LNCAP (cell line): ENCODE measurements at regions not wholly inside any gene's neighbourhood (a gene's known extent, or its start where the extent isn't known, plus 50 kb on each side); places are given as distances from the start of the nearest gene placed in this dataset.

Experiments
- TF ChIP-seq, protein P1 (sequence below): fragments of 450-650 bp; IDR thresholded peaks from 2 replicates; pipeline ENCODE4 v1.5.1; 2017; ENCODE audit warnings: mild to moderate bottlenecking

DNA sequence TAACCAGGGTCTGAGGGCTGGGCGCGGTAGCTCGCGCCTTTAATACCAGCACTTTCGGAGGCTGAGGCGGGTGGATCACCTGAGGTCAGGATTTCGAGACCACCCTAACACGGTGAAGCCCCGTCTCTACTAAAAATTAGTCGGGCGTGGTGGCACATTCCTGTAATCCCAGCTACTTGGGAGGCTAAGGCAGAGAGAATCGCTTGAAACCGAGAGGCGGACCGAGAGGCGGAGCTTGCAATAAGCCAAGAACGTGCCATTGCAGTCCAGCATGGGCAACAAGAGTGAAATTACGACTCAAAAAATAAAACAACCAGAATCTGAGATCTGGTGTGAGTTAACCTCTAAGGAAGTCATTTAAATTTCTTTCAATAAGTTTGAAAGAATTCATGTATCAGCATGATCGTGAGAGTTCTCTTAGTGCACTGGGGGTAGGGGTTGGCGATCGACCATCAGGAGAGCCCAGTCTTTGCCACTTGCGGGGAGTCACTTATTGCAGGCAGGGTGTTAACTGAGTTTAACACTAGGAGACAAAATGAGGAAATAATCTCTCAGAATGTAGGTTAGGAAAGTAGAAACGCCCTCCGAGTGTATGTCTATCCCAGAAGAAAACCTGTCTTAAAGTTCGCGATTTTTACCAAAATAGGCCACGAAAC, 206.5 kb upstream of the ZNF184 start:
- TF ChIP-seq, protein P1, sequence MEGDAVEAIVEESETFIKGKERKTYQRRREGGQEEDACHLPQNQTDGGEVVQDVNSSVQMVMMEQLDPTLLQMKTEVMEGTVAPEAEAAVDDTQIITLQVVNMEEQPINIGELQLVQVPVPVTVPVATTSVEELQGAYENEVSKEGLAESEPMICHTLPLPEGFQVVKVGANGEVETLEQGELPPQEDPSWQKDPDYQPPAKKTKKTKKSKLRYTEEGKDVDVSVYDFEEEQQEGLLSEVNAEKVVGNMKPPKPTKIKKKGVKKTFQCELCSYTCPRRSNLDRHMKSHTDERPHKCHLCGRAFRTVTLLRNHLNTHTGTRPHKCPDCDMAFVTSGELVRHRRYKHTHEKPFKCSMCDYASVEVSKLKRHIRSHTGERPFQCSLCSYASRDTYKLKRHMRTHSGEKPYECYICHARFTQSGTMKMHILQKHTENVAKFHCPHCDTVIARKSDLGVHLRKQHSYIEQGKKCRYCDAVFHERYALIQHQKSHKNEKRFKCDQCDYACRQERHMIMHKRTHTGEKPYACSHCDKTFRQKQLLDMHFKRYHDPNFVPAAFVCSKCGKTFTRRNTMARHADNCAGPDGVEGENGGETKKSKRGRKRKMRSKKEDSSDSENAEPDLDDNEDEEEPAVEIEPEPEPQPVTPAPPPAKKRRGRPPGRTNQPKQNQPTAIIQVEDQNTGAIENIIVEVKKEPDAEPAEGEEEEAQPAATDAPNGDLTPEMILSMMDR, result no peak

DNA sequence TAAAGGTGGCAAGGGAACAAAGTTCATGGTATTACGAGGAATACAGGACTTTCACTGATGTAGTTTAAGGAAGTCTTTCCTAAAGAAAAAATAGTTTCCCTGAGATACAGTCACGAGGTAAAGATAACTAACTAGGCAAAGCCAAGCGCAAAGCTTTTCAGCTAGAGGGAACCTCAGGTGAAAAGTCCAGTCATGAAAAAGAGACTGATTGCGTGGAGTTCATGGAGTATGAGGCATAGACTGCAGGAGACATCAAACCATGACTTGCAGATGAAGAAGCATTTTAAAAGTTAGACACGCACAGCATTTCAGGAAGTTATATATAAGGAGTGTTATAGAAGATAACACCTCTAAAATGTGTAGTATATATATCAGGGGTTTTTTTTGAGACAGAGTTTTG, 205.6 kb upstream of the ZNF184 start:
- TF ChIP-seq, protein P1, result no peak

DNA sequence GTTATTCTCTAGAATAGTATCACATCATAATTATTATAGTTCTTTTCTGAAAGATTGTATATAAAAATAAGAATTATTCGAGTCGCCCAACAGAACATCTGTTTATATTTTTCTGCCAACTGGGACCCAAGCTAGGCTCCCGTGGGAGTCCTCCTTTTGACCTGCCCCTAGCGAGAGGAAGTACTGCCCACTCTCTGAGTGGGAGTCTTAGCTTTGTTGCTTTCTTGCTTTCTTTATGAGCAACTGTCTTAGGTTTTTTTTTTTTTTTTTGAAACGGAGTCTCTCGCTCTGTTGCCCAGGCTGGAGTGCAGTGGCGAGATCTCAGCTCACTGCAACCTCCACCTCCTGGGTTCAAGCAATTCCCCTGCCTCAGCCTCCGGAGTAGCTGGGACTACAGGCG, 202.0 kb upstream of the ZNF184 start:
- TF ChIP-seq, protein P1, result no peak

DNA sequence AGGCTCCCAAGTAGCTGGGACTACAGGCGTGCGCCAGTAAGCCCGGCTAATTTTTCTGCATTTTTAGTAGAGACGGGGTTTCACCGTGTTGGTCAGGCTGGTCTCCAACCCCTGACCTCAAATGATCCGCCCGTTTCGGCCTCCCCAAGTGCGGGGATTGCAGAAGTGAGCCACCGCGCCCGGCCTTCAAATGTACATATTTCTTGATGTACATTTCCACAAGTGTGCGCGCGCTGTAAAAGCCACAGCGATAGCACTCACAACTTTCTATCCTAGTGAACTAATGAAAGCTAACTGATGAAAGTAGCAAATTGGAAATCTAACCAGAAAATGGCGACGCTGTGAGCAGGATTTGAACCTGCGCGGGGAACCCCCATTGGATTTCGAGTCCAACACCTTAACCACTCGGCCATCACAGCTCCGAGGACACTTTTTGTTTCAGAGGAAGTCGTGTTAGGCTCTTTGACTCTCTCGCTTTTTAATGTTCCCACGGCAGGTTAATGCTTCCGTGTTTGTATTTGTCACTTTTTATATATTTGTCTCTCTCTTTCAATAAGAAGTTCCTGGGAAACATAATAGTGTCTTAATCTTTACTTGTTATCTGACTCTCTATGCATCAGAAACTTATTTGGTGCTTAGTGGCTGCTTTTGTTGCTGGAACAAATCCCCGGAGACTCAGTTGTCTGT, 199.4 kb upstream of the ZNF184 start:
- TF ChIP-seq, protein P1, result no peak

DNA sequence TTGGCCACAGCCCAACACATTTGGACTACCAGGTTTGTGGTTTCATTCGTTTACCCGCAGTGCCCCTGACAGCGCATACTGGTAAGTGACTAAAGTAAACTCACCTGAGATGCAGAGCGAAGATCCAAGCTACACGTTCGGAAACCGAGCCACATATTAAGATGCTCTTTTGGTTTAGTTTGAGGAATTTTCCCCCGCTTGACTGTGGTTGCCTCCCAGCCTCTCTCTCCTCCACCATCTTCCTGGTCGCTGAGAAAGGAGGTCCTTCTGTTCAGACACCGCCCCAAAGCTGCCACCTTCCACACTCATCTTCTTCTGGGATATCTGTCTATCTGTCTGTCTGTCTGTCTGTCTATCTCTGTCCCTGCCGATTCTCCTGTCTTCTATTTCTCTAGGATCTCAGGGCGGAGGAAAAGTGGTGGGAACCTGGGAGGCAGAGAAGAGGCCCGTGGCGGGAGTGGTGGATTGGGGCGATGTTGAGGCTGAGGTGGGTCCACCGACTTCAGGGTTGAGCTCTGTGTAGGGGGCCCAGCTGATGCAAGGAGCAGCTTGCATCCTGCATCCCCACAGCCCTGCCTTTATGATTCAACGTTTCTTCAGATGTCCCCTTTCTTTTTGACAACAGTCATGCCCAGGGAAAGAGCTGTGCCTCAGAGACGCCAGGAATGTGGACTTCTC, 196.9 kb upstream of the ZNF184 start:
- TF ChIP-seq, protein P1, result no peak

DNA sequence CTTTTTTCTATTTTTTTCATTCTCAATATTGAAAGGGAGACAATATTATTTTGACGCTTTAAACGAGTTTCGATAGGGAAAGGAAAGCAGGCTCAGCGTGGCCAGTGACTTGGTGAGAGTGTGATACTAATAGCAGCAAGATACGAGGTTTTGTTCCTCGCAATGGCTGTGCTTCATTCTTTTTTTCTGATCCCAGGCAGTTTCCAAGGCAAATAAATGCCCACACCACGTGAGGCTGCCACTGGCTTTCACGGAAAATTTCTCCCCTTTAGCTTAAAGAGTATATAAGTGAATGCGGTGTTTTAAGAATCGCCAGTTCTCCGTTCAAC, 196.4 kb upstream of the ZNF184 start:
- TF ChIP-seq, protein P1, result no peak

DNA sequence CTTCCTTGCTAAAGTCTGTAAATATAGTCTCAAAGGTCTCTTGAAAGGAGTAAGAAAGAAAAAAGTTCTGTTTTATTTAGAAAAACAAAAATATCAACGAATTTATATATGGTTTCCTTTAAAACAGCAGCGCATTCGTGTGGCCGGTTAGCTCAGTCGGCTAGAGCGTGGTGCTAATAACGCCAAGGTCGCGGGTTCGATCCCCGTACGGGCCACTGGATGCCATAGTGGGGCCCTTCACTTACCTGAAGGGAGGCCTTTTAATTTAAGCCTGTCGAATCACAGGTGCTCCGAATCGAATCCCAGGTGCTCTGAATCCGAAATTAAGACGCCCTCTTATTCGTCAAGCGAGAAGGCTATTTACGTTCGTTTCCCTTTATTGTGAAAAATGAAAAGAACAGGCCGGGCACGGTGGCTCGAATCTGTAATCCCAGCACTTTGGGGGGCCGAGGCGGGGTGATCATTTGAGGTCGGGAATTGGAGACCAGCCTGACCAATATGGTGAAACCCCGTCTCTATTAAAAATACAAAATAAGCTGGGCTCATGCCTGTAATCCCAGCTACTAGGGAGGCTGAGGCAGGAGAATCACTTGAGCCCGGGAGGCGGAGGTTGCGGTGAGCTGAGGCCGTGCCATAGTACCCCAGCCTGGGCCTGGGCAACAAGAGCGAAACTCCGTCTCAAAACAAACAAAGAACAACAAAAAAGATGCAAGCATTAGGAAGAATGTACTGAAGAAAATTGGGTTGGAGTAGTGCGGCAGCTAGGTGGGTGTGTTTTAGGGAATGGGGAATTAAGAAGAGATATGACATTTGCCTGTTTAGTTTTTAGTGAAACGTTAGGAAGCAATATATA, 195.8 kb upstream of the ZNF184 start:
- TF ChIP-seq, protein P1, result no peak
